ENCODE measurements at regions not wholly inside any gene's neighbourhood (a gene's known extent, or its start where the extent isn't known, plus 50 kb on each side); places are given as distances from the start of the nearest gene placed in this dataset.
A peak's percentile ranks its signal among the peaks of the same experiment; 100 is the strongest.

DNA sequence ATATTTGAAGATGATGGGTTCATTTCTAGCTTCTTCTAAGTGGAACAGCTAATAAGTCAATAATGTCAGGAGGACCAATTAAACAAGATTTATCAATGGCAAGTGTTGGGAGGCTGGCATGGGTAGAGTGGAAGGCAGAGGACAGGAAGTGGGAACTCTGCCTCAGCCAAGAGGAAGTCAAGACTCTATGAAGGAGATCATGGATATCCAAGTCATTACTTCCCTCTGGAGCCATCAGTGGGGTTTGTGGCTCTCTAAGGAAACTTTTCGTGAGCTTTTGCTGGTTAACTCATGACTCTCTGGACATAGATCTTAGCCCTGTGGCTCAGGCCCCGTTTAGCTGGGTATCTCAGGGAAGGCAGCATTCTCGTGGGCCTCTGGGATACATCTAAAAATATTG lies 410.4 kb upstream of the ID2 start:
- DNase-seq: no peak

DNA sequence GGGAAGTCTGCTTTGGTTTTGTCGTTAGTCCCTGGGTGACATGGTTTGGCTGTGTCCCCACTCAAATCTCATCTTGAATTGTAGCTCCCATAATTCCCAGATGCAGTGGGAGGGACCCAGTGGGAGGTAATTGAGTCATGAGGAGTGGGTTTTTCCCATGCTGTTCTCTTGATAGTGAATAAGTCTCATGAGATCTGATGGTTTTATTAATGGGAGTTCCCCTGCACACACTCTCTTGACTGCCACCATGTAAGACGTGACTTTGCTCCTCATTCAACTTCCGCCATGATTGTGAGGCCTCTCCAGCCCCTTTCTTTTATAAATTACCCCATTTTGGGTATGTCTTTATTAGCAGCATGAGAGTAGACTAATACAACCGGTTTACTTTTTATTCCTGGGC lies 405.8 kb upstream of the ID2 start:
- DNase-seq: no peak

DNA sequence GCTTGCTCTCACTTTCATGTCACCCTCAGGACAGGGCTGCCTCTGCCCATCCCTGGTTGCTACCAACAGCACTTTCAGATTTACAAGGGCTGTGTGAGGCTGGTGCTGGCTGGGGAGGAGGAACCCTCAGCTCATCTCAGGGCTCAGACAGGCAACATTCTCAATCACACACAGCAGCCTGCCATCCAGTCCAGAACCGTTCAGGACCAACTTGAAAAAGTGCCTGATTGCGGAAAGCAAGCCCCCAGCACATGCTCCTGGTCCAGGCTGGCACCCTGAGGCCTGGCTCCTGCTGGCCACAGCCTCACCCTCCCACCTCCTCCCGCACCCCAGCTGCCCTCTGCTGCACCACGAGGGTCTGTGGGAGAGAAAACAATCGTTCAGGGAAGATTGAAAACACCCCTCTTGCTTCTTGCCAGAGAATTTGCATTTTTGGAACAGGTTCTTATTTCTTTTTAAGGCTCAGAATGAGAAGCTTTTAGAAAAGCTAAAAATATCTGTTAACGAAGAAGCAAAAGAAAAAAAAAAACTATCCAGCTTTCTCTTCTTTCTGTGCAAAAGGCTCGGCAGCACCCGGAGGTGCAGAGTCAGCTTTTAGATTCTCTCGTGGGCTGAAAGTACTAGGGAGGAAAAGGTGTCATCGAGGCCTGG lies 403.8 kb upstream of the ID2 start:
- DNase-seq: no peak

GRCh38 chr2:8278709-8279354 lies 403.0 kb upstream of the ID2 start:
- DNase-seq: no peak

DNA sequence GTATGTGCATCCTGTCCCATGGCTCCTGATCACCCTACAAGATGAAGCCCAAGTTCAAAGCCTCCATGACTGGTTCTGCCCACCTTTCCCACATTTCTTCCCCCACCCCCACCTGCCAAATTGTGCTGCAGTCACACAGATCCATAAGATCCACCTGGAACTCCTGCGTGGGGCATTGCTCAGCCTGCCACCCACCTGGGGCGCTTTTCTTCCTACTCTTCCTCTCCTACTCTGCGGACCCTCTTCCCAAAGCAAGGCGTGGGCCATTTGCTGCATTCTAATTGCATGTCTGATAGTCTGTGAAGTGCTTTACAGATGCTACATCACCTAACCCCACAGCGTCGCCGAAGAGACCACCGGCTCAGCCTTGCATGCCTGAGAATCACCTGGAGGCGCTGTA lies 402.4 kb upstream of the ID2 start:
- no peak for DNase-seq

GRCh38 chr2:8281234-8281633 lies 400.6 kb upstream of the ID2 start:
- no peak for DNase-seq

DNA sequence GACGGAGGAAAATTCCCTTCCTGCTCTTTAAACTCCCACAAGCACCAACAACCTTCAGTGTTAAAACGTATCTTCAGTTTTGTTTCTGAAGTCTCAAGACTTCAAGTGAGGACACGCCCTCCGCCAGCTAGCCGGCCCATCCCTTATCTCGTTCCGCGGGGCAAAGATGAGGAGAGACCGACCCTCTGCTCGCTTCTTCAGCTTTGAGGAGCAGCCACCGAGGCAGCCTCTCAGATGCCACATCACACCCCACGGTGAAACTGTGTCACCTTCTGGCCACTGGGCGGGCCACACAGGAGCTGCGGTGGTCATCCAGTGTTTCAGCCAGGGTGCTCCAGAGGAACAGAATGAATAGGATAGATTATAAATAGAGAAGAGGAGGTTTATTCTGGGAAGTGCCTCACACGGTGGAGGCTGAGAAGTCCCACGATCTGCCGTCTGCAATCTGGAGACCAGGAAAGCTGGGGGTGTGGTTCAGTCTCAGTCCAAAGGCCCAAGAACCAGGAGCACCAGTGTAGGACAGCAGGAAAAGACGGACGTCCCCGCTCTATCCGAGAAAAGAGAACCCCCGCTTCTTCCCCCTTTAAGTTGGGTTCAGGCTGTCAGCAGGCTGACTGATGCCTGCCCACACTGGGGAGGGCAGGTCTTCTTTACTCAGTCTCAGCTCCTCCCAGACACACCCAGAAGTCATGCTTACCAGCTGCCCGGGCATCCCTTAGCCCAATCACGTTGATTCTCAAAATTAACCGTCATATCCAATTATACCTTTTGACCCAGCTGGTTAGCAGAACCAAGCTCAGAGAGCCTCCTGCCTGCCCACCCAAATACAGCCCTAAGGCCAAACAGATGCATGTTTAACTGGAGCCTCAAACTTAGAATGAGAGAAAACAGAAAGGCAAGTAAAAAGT lies 399.7 kb upstream of the ID2 start:
- DNase-seq: peak; percentile 34 to 40

DNA sequence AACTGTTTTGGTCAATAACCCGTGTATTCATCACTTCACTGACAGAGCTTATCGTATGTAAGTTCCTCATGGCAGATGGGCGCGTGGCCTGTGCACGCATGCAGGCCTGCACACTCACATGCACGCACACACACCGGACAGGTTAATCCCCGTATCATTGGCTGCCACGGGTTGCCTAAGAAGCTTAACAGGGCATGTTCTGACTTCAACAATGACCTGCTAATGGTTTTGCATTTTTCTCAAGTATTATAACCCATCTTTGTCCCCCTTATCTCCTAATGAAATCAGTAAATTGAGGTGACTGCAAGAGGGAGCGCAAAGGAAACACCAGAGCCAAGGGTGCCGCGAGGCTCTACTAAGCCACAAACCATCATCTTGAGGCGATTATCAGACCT lies 399.0 kb upstream of the ID2 start:
- DNase-seq: peak in 1 of 2 donors; percentile 31

DNA sequence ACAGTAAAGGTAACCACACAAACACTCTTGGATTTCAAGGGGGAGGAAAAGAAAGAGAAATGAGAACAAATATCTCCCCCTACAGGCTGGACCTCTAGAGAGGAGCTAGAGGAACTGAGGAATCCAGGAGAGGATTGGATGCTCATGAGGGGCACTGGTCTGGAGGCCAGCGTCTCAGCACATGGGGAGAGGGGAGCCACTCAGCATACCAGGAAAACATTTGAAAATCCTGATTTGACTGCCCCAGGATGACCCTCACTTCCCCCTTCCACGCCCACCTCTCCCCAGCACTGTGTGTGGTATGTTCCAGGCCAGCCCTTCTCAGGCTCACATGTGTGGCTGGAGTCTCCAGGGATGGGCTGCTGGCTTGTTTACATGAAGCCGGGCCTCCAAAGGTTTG lies 396.8 kb upstream of the ID2 start:
- DNase-seq: no peak

- no peak for DNase-seq
Measured at GRCh38 chr2:8285898-8286297, 396.0 kb upstream of the ID2 start.

- no peak for DNase-seq
Measured at GRCh38 chr2:8288206-8288605, 393.6 kb upstream of the ID2 start.

GRCh38 chr2:8289111-8289510 lies 392.7 kb upstream of the ID2 start:
- no peak for DNase-seq

DNA sequence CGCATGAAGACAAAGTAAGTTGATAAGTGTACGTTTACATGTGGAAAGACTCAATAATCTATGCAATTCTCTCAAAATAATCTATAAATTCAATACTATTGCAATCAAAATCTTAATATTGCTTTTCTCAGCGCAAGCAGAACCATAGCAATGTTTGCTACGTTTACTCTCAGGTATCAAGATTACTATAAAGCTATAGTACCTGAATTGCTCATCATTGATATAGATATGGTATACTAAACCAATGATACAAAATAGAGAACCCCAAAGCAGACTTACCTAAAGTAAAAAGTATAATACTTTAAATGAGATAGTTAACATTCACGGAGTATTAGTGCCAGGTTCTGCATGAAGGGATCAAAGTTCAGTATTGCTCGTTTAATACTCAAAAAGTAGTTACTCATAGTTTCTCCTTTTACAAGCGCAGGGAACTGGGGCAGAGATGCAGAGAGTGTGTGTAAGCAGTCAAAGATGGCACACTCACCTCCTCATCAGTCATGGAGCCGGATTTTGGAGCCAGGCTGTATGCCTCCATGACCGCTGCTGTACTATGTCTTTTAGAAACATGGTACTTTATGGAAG lies 391.0 kb upstream of the ID2 start:
- DNase-seq: no peak

DNA sequence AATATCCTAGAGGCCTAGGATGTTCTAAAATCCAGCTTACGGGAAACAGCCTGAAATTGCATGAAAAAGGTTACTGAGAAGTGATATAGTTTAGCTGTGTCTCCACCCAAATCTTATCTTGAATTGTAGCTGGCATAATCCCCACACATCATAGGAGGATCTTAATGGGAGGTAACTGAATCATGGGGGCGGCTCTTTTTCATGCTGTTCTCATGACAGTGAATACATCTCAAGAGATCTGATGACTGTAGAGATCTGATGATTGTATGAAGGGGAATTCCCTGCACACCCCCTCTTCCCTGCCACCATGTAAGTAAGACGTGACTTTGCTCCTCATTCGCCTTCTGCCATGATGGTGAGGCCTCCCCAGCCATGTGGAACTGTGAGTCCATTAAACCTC lies 385.6 kb upstream of the ID2 start:
- no peak for DNase-seq

GRCh38 chr2:8297376-8298231 lies 384.3 kb upstream of the ID2 start:
- DNase-seq: no peak

DNA sequence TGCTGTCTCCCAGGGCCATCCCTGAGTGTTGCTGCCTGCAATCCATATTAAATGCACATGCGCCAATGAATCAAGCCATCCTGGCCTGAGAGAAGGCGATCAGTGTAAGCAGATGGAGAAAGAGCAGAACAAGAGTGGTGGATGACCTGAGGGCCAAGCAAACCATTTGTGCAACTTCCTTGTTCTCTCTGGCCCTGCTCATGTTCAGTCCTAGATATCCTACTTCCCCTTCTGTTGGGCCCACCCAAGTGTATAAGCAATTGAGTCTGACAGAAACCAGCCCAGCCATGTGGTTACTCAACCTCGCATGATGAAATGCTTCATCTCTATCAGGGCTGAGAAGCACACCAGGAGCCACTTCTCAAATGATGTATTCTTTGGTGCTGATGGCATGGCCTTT lies 383.1 kb upstream of the ID2 start:
- peak in 1 of 2 donors; percentile 77 for DNase-seq

- no peak for DNase-seq
Measured at GRCh38 chr2:8300216-8300615, 381.6 kb upstream of the ID2 start.

- DNase-seq: no peak
Measured at GRCh38 chr2:8300905-8301304, 381.0 kb upstream of the ID2 start.

DNA sequence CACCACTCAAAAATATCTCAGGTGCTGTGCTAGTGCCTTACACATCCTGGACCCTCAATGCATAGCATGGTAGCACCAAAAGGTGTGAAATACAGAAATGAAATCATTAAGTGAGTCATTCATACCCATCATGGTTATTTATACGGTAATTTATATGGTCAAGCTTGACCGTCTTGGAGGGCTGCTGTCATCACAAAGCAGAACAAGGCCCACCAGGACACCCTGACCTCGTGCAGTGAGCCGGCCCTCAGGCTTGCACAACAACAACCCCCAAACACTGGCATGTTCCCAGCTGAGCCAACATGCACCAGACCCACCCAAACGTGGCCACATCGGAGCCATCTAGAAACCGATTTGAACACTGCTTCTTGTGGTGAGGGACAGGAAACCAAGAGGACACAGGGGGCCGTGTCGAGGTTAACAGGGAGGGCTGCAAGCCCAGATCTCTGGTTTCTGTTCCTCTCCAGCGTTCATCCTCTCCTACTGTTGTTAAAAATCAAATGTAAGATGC lies 378.5 kb upstream of the ID2 start:
- DNase-seq: peak; percentile 75 to 82

DNA sequence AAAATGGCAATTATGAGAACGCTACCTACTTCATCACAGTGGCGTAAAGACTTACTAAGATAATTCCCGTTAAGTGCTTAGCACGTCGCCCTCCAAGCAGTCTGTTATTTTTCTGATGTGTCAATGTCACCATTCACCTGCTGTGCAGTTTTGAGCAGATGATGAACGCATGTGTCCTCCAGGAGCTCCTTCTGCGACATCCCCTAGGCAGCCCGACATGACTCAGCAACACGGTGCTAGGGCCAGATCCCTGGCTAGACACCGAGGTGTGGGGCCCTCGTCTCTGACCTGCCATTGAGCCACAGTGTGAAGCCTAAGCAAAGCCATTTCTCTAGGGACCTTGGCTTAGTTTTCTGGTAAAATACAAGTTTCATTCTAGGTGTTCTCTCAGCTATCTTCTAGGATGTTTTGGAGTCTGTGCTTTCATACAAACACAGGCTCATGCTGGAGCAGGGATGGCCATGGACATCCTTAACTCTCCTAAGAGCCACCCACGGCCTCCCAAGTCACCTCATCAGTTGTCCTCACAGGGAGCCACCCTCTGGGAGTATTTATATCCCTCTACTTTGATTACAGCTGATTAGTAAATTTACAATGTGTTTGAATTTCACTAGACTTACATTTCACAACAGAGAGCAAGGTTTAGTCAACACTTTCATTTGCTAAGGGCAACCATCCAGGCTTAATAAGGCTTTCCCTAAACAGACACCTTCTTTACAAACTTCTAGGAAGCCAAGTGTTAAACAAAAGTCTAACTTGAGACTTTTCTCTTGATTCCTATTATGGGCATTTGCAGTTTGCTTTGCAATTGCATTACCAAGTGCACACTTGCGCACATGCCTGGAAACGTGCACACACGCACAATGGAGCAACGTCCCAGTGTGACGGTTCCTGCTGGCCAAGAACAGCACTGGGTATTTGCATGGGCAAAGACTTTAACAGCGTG lies 376.8 kb upstream of the ID2 start:
- DNase-seq: no peak
